Activated naive CD8-positive, alpha-beta T cell (primary cell): ENCODE measurements at regions not wholly inside any gene's neighbourhood (a gene's known extent, or its start where the extent isn't known, plus 50 kb on each side); places are given as distances from the start of the nearest gene placed in this dataset.
A peak's percentile ranks its signal among the peaks of the same experiment; 100 is the strongest.
"Not testable (repeated sequence)": the region's sequence is repeated elsewhere in the genome, so short reads cannot be mapped to it uniquely, and the experiment has no call there.

ENCODE experiments used
- H3K27ac Mint-ChIP-seq: one replicate; pipeline ENCODE4 v1.8.0; 2021; ENCODE audit warnings: mixed read lengths
- H3K27me3 Mint-ChIP-seq: one replicate; pipeline ENCODE4 v1.8.0; 2021; ENCODE audit warnings: mixed read lengths
- H3K36me3 Mint-ChIP-seq: one replicate; pipeline ENCODE4 v1.8.0; 2021; ENCODE audit warnings: mixed read lengths
- H3K4me1 Mint-ChIP-seq: one replicate; pipeline ENCODE4 v1.8.0; 2021; ENCODE audit warnings: low read depth, mixed read lengths
- H3K4me3 Mint-ChIP-seq: one replicate; pipeline ENCODE4 v1.8.0; 2021; ENCODE audit warnings: mild to moderate bottlenecking, mixed read lengths
- H3K9me3 Mint-ChIP-seq: one replicate; pipeline ENCODE4 v1.8.0; 2021; ENCODE audit warnings: low read depth, mixed read lengths

- Mint-ChIP-seq H3K27me3 (peaks cover 8% of the 10 kb centered on the region), H3K27ac (no peak overlapping the region), H3K4me3 (no peak overlapping the region), H3K9me3 (no peaks in the 10 kb centered on the region), H3K36me3 (no peaks in the 10 kb centered on the region), H3K4me1 (no peaks in the 10 kb centered on the region)
Measured at GRCh38 chr17:33697557-33697956, 404.5 kb upstream of the ASIC2 start.

GRCh38 chr17:33701910-33702309 is 408.8 kb upstream of the ASIC2 start:
- Mint-ChIP-seq H3K27ac (no peak overlapping the region), H3K4me1 (no peaks in the 10 kb centered on the region), H3K27me3 (peaks cover 8% of the 10 kb centered on the region), H3K36me3 (peaks cover 4% of the 10 kb centered on the region), H3K9me3 (peaks cover 4% of the 10 kb centered on the region), H3K4me3 (no peak overlapping the region)

GRCh38 chr17:33704856-33705255 is 411.8 kb upstream of the ASIC2 start:
- Mint-ChIP-seq H3K27ac (no peak overlapping the region), H3K27me3 (peaks cover 3% of the 10 kb centered on the region), H3K9me3 (peaks cover 4% of the 10 kb centered on the region), H3K4me3 (no peak overlapping the region), H3K36me3 (peaks cover 4% of the 10 kb centered on the region), H3K4me1 (no peaks in the 10 kb centered on the region)

- H3K27ac Mint-ChIP-seq: no peak overlapping the region
- peaks cover 7% of the 10 kb centered on the region for H3K27me3 Mint-ChIP-seq
- no peak overlapping the region for H3K4me3 Mint-ChIP-seq
Measured at GRCh38 chr17:33709881-33710280, 416.8 kb upstream of the ASIC2 start.

GRCh38 chr17:33712120-33712519 is 419.0 kb upstream of the ASIC2 start:
- Mint-ChIP-seq H3K27ac (no peak overlapping the region), H3K4me3 (no peak overlapping the region), H3K4me1 (no peaks in the 10 kb centered on the region), H3K36me3 (no peaks in the 10 kb centered on the region), H3K27me3 (peaks cover 16% of the 10 kb centered on the region), H3K9me3 (no peaks in the 10 kb centered on the region)

More at GRCh38 chr17:33709881-33710280, 416.8 kb upstream of the ASIC2 start:
- Mint-ChIP-seq H3K9me3 (peaks cover 4% of the 10 kb centered on the region), H3K36me3 (peaks cover 4% of the 10 kb centered on the region), H3K4me1 (no peaks in the 10 kb centered on the region)

GRCh38 chr17:33716957-33717356 is 423.9 kb upstream of the ASIC2 start:
- Mint-ChIP-seq H3K4me1 (no peaks in the 10 kb centered on the region), H3K27me3 (peaks cover 13% of the 10 kb centered on the region), H3K36me3 (no peaks in the 10 kb centered on the region), H3K4me3 (no peak overlapping the region), H3K9me3 (no peaks in the 10 kb centered on the region), H3K27ac (no peak overlapping the region)

GRCh38 chr17:33723736-33724135 is 430.6 kb upstream of the ASIC2 start:
- H3K36me3 Mint-ChIP-seq, H3K9me3 Mint-ChIP-seq, H3K4me1 Mint-ChIP-seq, H3K27ac Mint-ChIP-seq, H3K4me3 Mint-ChIP-seq: not testable (repeated sequence)
- peaks cover 11% of the 10 kb centered on the region for H3K27me3 Mint-ChIP-seq

GRCh38 chr17:33725675-33726271 is 432.7 kb upstream of the ASIC2 start:
- Mint-ChIP-seq H3K36me3 (no peaks in the 10 kb centered on the region), H3K27me3 (peaks cover 11% of the 10 kb centered on the region), H3K4me3 (no peak overlapping the region), H3K9me3 (no peaks in the 10 kb centered on the region), H3K27ac (no peak overlapping the region), H3K4me1 (no peaks in the 10 kb centered on the region)

- no peak overlapping the region for H3K4me3 Mint-ChIP-seq
- no peaks in the 10 kb centered on the region for H3K4me1 Mint-ChIP-seq
- H3K36me3 Mint-ChIP-seq: no peaks in the 10 kb centered on the region
- no peak overlapping the region for H3K27ac Mint-ChIP-seq
- H3K27me3 Mint-ChIP-seq: peaks cover 16% of the 10 kb centered on the region
- H3K9me3 Mint-ChIP-seq: peaks cover 4% of the 10 kb centered on the region
Measured at GRCh38 chr17:33730131-33730530, 437.0 kb upstream of the ASIC2 start.

GRCh38 chr17:33732116-33732515 is 439.0 kb upstream of the ASIC2 start:
- peaks cover 4% of the 10 kb centered on the region for H3K9me3 Mint-ChIP-seq
- H3K4me3 Mint-ChIP-seq: no peak overlapping the region
- peaks cover 24% of the 10 kb centered on the region for H3K27me3 Mint-ChIP-seq
- no peak overlapping the region for H3K27ac Mint-ChIP-seq
- no peaks in the 10 kb centered on the region for H3K4me1 Mint-ChIP-seq
- no peaks in the 10 kb centered on the region for H3K36me3 Mint-ChIP-seq

GRCh38 chr17:33739714-33740113 is 446.6 kb upstream of the ASIC2 start:
- H3K4me1 Mint-ChIP-seq: no peaks in the 10 kb centered on the region
- no peaks in the 10 kb centered on the region for H3K36me3 Mint-ChIP-seq
- H3K27ac Mint-ChIP-seq: no peak overlapping the region
- H3K4me3 Mint-ChIP-seq: no peak overlapping the region
- H3K27me3 Mint-ChIP-seq: peaks cover 30% of the 10 kb centered on the region
- no peaks in the 10 kb centered on the region for H3K9me3 Mint-ChIP-seq

- H3K4me1 Mint-ChIP-seq: no peaks in the 10 kb centered on the region
- H3K36me3 Mint-ChIP-seq: no peaks in the 10 kb centered on the region
- no peak overlapping the region for H3K4me3 Mint-ChIP-seq
- H3K27me3 Mint-ChIP-seq: peaks cover 15% of the 10 kb centered on the region
- H3K27ac Mint-ChIP-seq: no peak overlapping the region
- no peaks in the 10 kb centered on the region for H3K9me3 Mint-ChIP-seq
Measured at GRCh38 chr17:33745047-33745760, 452.1 kb upstream of the ASIC2 start.

- H3K4me1 Mint-ChIP-seq: peaks cover 7% of the 10 kb centered on the region
- H3K27me3 Mint-ChIP-seq: peaks cover 23% of the 10 kb centered on the region
- no peak overlapping the region for H3K4me3 Mint-ChIP-seq
- H3K9me3 Mint-ChIP-seq: no peaks in the 10 kb centered on the region
- no peaks in the 10 kb centered on the region for H3K36me3 Mint-ChIP-seq
- H3K27ac Mint-ChIP-seq: no peak overlapping the region
Measured at GRCh38 chr17:33749171-33749570, 456.1 kb upstream of the ASIC2 start.

GRCh38 chr17:33750943-33751701 is 458.0 kb upstream of the ASIC2 start:
- H3K9me3 Mint-ChIP-seq: no peaks in the 10 kb centered on the region
- H3K4me3 Mint-ChIP-seq: peak overlapping the region; percentile 33
- H3K36me3 Mint-ChIP-seq: no peaks in the 10 kb centered on the region
- H3K4me1 Mint-ChIP-seq: peaks cover 7% of the 10 kb centered on the region
- no peak overlapping the region for H3K27ac Mint-ChIP-seq
- H3K27me3 Mint-ChIP-seq: peaks cover 28% of the 10 kb centered on the region

- no peaks in the 10 kb centered on the region for H3K9me3 Mint-ChIP-seq
- no peak overlapping the region for H3K27ac Mint-ChIP-seq
- H3K4me1 Mint-ChIP-seq: peaks cover 7% of the 10 kb centered on the region
- H3K4me3 Mint-ChIP-seq: no peak overlapping the region
- H3K27me3 Mint-ChIP-seq: peaks cover 28% of the 10 kb centered on the region
- H3K36me3 Mint-ChIP-seq: no peaks in the 10 kb centered on the region
Measured at GRCh38 chr17:33751702-33752065, 458.6 kb upstream of the ASIC2 start.
